Esophagus mucosa (tissue), 1 donor: ENCODE measurements at regions not wholly inside any gene's neighbourhood (a gene's known extent, or its start where the extent isn't known, plus 50 kb on each side); places are given as distances from the start of the nearest gene placed in this dataset.

Source experiments
- ATAC-seq: fragments of 200-7000 bp; cut with Tn5 transposase; one replicate; pipeline ENCODE4 v1.9.1; 2020
- donor health status: DM: yes; HTN: yes; CAD: no.

DNA sequence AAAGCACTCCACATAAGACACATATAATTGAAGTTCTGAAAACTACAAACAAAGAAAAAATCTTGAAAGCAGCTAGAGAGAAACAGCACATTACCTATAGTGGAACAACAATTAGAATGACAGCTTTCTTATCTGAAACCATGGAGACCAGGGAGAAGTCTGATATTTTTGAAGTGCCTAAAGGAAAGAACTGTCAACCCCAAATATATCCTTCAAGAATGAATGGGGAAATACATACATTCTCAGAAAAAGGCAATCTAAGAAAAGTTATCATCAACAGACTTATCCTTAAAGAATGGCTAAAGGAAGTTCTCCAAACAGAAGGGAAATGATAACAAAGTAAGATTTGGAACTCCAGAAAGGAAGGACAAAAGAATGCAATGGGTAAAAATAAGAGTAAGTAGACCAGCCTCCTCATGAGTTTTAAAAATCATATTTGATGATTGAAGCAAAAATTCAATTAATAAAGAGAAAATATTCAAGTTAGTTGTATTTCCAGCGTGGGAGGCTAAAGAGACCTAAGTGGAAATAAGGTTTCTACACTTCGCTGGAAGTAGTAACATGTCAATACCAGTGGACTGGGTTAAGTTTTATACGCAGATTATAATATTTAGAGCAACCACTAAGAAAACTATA lies 170.8 kb upstream of the SAMSN1 start:
- ATAC-seq, result no peak

DNA sequence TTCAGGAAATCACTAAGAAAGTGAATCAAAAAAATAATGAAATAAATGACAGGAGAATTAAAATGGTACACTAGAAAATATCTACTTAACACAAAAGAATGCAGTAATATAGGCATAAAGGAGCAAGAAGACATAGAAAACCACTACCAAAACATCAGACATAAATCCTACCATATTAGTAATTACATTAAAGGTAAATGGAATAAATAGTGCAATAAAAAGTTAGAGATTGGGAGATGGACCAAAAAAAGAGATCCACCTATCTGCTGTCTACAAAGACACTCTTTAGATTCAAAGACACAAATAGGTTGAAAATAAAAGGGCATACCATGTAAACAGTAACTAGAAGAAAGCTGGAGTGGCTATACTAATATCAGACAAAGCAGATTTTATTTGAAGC lies 167.0 kb upstream of the SAMSN1 start:
- no peak for ATAC-seq

DNA sequence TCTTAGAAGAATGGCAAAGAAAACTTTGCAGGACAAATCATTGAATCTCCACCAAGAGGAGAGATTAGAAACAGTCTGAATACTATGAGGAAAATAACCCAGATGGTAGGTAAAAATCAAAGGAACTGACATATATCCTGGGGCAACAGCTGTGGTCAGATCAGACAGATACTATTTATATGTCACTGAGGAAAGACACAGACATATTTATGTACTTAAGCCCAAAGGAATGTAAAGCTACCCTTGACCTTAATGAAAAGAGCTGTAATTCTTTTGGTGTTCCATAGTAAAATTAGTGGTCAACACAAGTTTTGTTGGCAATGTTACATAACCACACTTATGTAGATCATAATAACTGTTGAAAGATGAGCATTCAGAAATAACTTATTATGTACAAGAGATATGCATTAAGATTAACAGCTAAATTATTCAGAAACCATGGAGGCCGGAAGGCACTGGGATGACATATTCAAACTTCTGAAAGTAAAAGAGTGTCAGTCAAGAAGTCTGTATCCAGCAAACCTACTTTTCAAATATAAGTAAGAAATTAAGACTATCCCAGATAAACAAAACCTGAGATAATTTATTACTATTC lies 166.1 kb upstream of the SAMSN1 start:
- no peak for ATAC-seq

DNA sequence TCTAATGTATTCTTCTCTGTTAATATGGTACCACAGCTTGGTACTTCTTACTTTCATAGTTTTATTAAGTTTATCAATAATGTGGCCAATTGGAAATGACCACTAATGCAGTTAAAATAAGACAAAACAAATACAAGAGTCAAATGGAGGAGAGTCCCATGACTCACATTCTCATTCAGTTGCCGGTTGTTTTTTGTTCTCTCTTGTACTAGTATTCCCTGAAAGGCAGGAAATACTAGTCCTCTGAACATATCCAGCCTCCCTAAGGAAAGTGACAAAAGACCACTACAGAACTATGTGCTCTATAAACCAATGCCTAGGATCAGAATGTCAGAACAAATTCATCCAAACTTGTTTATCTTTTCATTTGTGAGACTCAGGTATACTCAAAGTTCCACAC lies 165.2 kb upstream of the SAMSN1 start:
- peak; percentile 62 for ATAC-seq

DNA sequence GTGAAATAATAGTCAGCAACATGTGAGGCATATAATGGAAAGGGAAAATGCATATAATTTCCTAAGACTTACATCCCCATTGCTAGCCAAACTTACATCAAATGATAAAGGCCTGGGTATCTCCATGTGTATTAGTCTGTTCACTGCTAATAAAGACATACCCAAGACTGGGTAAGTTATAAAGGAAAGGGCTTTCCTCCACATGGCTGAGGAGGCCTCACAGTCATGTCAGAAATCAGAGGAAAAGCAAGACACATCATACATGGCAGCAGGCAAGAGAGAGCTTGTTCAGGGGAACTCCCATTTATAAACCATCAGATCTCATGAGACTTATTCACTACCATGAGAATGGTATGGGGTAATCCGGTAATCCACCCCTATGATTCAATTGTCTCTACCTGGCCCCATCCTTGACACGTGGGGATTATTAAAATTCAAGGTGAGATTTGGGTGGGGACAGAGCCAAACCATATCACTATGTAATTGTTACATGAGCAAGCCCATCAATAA lies 161.5 kb upstream of the SAMSN1 start:
- peak; percentile 60 for ATAC-seq

DNA sequence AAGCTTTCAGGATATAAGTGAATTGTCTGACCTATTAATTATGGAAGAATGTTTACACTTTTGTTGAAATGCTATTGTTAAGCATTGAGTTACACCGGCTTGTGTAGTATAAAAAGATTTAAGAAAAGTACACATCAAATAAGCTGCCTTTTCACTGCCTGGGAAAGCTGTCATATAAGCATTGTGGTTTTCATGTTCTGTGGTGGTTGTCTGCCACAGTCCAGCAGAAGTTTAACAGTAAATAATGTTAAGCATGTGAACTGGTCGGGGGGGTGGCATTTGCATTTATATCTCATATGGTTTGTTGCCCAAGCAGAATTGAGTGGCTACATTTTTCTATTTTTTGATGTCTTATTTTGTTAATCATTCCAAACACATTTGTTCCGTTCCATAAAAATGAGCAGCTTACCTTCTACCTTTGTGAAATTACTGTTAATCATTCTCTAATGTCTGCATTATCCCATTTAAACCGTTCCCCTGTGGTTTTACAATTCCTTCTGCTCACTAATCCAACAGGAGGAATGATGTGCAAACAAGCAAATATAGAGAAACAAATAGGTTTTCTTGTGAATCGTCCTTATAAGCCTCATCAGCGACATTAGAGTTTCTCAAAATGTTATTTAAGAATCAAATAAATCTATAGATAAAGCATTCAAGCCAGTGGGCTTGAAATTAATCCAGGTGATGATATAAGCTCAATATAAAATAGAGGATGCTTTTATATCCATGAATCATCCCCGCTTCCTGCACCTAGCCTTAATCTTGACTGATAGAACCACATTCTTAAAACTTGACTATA lies 160.8 kb upstream of the SAMSN1 start:
- peak; percentile 52 for ATAC-seq

DNA sequence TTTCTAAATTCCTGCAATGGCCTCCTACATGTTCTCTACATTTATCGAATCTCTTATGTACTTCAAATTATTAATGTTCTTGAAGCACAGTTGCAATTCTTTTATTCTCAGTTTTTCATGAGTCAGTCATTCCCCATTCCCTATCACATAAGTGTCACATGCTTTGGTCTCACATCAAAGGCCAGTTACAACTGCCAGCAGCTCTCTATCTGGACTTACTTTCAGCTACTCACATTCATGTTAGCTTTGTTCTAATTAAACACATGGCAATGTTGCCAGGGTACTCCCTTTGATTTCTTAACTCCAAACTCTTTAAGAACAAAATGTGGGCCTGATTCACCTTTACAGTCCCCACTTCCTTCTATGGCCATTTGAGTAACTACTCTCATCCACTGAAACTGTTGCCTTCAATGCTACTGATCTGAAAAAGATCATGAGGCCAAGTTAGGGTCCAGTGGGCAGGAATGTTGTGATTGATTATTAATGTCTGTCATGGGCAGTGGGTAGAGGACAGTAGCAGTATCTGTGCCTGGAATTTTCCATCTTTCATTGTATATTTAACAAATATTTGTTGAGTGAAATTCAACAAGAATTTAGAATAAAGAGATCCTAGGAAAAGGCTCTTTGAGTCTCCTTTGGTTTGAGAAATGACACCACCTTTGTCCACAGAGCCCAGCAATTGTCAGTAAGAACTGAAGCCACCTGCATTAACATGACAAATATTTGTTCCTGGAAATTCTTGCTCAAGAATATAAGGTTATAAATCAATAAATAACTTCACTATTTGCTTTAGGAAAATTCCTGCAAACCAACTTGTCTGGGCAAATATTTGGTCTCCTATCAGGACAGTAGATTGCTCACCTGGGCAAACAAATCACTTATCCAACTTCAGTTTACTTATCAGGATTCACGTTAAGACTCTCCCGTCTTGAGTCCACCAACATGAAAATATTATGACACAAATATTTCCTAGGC lies 153.6 kb upstream of the SAMSN1 start:
- ATAC-seq, result no peak

DNA sequence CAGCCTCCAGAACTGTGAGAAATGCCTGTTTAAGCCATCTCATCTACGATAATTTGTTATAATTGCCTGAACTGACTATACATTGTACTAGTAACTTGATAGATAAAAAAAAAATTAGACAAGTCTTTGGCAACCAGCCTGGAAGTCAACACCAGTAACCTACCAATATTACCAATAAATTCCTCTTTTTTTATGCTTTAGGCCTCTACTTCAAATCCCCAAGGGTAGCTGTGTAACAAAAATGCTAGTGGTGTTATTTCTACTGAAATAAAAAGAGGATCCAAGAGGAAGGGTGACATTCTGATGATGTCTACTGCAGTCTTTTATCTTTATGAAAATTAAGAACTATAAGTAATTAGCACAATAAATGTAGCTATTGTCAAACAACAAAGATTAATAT lies 151.7 kb upstream of the SAMSN1 start:
- ATAC-seq, result no peak

DNA sequence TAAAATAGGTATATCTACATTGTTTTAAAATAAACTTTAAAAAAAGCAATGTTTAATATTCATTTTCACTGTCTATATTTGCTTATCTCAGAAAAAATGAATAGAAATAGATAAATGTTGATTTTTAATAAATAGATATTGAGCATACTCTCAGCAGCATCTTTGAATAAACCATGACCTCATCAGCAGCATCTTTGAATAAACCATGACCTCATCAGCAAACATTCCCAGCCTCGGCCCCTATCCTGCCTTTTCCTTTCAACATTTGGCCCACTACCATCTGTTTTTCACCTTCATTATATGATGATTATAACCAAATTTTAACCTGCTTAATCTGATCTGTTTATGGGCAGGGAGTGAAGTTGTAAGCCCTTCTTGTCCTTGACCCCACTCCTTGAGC lies 148.7 kb upstream of the SAMSN1 start:
- ATAC-seq, result no peak

DNA sequence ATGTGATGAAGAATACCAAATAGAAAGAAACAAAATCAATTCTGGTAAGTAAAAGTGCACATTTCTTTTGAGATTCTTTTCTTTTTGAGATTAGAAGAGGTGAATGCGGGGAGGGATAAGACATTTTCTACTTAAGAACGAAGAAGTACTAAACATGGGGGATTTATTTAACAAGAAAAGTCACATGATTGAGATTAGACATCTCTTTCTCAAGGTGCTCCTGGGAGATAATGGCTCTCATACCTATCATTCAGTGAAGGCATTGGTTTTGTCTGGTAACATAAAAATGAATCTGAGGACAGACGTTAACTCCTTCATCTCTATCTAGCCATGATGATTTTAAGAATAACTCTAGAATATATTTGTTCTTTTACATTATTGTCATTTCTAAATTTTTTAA lies 147.9 kb upstream of the SAMSN1 start:
- ATAC-seq, result no peak

DNA sequence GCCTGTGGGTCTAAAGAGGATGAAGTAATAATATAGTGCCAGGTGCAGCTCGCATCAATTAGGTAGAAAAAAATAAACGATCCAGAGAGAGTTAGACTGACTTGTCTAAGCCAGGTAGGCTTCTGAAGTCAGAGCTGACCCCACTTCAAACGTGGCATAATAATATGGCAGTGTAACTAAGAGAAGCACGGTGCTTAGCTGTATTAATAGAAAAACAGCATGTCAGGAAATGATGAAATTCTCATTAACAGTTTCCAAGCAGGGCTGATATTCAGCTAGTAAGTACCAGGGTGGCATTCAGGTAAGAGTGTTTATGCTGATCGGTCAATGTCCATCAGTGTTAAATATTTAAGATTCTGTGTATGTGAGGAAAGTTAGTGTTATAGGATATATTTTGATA lies 145.8 kb upstream of the SAMSN1 start:
- no peak for ATAC-seq

DNA sequence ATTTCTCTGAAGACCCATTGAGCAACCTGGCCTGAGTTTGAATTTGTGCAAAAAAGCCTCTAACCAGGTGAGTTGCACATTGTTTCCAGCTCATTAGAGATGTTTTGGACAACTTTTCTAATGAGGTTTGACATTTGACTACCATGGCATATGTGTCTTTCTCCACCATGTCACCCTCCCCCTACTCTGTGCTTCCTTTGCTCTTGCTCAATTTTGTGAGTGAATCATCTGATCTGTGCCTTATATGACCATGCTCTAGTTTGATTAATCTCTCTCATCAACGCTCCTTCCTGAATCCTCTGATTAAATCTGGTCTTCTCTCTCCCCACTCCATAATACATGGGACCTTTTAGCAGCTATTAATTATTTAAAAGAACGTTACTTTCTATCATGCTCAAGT lies 144.8 kb upstream of the SAMSN1 start:
- ATAC-seq, result no peak

DNA sequence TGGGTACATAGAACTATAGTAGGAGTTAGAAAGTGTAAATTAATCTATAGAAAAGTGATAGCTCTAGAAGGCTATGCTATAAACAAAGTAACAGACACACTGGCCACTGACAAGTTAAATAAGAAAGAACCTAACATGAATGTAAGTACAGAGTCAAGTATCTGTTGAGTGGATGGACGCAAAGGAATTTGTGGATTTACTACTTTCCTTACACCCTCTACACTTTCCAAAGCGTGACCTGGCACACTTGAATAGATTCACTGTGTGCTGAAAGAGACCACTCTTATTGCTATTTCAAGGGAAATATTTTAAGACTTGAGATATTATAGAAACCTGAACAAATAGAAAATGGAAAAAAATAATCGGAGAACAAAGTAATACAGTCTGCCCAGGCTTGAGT lies 142.8 kb upstream of the SAMSN1 start:
- no peak for ATAC-seq

DNA sequence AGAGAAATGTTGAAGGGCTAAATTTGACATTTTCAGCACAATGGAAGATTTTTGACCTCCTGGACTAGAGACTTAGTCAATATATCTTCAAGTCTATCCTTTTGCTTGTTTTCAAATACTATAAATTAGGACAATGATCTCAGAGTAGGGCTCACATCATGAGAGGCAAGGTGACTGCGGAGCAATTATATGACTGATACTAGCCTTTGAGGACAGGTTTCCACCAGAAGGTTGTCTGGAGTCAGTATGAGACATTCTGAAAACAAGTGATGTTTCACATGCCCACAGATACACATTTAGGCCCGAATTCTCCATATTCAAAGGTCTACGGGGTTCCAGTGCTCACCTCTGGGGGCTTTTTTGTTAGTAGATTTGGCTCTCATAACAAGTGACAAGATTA lies 142.3 kb upstream of the SAMSN1 start:
- no peak for ATAC-seq

DNA sequence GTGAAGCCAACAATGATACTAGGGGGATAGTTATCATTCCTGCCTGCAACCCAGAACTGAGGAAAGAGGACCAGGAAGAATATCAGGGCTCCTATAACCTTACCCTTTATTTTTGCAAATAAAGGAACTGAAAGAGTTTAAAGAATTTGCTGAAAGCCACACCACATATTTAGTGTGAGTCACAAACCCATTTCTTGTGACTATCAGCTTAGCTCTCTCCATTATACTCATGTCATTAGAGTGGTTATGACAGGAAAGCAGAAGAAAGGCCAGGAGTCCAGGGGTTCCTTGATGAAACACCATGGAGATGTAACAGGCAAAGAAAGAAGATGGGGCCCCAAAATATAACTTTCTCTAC lies 141.1 kb upstream of the SAMSN1 start:
- ATAC-seq, result peak; percentile 46

DNA sequence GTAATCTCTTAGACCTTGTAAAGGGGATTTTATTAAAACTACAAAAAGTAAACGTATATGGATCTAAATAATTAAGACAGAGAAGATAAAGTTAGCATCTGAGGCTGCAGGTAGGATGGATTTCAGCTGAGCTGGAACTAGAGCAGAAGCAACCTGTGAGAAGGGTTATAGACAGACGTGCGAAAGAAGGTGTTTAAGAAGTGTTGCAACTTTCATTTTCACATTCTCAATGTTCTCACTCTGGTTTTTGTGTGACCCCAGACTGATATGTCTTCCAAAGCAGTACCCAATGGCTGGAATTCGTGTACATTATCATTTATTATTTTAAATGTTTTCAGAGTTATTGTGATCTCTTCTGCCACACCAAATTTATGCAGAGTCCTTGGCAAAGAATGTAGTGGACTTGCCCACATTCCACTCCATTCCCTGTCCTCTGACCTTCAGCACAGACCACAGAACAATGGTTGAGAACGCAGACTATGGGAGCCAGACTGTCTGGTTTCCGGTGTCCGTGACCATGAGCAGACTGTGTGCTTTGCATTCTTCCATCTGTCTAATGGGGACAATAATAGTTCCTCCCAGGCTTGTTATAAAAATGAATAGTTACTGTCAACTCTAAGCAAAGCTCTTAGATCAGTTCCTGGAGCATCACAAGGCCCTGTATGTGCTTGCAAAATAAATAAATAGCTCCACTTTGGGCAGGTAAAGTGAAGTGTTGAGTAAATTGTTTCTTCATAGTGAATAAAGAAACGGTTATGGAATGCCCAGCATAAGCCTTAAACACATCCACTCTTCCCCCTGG lies 140.6 kb upstream of the SAMSN1 start:
- ATAC-seq, result peak; percentile 47

DNA sequence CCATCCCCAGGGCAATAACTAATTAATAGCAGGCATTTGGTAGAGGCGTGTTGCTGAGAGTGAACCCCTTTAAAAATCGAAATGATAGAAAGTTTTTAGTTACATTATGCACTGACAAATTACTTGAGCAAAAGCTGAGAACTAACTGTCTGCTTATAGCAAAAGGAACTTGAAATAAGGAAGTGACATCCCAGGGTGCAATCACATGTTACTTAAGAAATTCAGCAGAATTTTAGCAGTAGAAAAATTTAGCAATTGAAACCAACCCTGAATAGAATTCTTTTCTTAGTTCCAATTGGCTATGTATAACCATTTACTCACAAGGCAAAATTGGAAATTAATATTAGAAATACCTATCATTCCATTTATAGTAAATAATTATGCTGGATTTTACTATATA lies 139.5 kb upstream of the SAMSN1 start:
- no peak for ATAC-seq

DNA sequence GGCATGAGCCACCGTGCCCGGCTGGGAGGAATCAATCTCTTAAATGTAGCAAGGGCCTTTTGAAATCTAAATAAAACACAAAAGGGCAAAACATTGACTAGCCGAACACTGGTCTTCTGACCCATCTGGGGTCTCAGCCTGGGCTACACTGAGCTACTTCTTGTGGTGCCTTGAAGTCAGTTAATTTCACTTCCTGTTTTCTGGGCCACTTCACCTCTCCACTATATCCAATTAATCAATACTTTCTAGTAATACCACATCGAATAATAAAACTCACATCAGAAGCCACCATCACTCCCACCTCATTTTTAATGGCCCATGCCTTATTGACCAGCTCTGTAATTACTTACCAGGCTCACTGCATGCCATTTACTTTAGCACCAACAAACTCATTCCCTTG lies 138.0 kb upstream of the SAMSN1 start:
- no peak for ATAC-seq

DNA sequence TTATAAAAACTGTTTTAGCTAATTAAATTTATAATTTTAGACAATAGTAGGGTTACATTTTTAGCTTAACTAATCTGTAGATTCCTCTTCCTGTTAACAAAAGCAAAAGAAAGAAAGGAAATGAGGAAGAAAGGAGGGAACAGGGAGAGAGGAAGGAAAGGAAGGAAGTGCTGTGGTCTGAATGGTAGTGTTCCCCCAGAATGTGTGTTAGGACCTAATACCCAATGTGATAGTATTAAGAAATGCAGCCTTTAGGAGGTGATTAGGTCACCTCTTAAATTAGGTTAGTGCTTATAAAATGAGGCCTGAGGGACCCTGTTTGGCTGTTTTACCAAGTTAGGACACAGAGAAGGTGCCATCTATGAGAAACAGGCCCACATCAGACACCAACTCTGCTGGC lies 136.9 kb upstream of the SAMSN1 start:
- ATAC-seq, result no peak

DNA sequence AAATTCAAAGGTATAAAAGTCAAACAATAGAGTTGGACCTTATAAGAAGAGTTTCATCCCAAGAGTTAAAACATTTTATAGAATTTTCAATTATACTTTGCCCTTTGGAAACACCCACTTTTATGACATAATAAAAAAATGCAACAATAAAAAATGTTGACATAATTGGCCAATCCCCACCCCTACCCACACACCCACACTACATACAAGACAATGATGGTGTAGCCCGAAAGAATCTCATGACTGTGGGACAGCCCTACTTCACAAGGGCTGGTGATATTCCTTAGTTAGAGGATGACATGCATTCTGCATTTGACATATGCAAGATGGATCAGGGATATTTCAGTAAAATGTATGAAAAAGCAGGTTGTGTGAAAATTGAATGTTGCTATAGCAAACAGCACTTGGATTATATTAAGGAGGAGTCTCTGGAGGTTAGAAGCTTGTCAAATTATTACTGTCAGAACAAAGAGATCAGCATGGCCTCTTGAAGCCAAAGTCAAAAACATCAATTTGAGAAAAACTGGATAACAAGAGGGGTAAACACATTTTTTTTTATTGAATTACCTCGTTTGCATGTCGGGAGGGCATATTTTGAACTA lies 133.0 kb upstream of the SAMSN1 start:
- ATAC-seq, result no peak

DNA sequence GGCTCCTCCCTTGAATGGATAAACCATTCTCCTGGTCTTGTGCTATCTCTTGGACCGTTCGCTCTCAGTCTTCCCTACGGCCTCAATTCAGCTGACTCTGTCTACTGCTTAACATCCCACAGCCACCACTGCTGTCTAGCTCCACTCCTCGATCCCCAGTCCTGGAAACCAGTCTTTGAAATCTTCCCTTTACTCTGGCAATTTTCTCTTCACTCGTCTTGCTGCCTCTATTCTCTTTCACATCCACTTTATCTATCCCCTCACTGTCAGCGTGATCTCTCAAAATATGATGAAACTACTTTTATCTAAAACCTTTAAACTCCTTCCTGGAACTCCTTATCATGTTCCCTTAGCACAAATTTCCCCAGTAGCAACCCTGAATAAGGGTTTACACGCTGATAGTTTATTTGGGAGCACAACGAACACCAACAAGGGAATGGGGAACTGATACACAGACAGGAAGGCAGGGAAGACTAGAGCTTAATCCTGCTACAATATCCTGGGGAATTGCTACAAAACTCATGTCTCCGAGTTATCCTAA lies 131.6 kb upstream of the SAMSN1 start:
- ATAC-seq, result no peak
